VCaP (cell line): ENCODE measurements at regions not wholly inside any gene's neighbourhood (a gene's known extent, or its start where the extent isn't known, plus 50 kb on each side); places are given as distances from the start of the nearest gene placed in this dataset.

Experiments
- H3K27ac ChIP-seq: fragments of 450-650 bp; 2 replicates; pipeline ENCODE4 v1.5.1; 2017
- TF ChIP-seq, protein P1 (sequence below): fragments of 450-650 bp; conservative IDR thresholded peaks from 2 replicates; pipeline ENCODE4 v1.5.1; 2017; ENCODE audit warnings: mild to moderate bottlenecking, moderate library complexity

DNA sequence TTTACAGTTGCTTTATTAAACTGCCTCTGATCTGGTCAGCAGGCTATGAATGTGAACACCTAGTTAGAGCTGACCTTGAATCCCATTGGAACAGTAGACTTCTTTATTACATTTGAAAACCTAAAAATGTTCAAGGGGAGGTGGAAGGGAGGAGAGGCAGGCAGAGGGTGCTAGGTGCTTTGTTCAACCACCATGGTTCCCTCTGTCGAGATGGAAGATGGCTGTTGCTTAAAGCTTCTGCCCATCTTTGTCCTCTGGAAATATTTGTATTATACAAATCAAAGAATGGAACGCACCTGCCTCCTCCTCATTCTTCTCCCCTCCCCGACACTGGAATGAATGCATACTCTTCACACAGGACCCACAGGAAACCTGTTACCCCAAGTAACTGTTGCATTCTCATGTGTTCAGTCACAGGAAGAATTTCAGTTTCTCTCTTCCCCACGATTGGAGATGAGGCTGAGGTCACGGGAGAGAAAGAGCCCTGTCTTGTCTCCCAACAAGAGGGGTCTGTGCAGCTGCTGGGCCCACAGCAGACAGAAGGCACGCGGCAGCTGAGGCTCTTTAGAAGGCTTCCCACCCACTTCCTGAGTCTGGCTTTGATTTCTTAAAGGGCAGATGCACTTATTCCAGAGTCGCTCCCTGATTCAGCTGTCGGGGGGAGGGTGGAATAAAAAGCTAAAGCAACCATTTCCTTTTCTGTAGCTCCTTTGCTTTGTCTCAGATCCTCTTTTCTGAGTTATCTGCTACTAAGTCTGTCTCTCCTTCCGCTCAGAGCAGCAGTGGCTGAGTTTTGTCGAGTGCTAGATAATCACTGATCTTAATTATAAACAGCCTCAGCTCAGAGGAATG lies 217.9 kb upstream of the BTG1 start:
- H3K27ac ChIP-seq, result no peak overlapping the region
- TF ChIP-seq, protein P1, sequence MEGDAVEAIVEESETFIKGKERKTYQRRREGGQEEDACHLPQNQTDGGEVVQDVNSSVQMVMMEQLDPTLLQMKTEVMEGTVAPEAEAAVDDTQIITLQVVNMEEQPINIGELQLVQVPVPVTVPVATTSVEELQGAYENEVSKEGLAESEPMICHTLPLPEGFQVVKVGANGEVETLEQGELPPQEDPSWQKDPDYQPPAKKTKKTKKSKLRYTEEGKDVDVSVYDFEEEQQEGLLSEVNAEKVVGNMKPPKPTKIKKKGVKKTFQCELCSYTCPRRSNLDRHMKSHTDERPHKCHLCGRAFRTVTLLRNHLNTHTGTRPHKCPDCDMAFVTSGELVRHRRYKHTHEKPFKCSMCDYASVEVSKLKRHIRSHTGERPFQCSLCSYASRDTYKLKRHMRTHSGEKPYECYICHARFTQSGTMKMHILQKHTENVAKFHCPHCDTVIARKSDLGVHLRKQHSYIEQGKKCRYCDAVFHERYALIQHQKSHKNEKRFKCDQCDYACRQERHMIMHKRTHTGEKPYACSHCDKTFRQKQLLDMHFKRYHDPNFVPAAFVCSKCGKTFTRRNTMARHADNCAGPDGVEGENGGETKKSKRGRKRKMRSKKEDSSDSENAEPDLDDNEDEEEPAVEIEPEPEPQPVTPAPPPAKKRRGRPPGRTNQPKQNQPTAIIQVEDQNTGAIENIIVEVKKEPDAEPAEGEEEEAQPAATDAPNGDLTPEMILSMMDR, result no peak

DNA sequence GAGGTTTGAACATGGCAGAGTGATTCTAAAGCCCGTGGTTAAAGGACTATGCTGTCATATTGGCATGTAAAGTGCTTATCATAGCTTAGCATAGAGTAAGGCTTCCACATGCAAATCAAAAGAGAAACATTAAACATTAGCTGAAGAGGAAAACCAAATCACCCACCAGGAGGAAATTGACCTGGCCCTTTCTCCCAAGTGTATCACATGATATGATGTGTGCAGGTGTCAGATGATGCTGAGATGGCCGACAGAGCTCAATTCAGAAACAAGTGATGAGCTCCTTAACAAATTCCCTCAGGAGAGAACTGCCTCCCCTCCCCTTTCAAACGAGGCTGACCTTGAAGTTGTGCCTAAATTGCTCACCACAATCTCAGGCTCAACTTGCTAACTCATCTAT lies 217.1 kb upstream of the BTG1 start:
- H3K27ac ChIP-seq, result no peak overlapping the region
- TF ChIP-seq, protein P1, result no peak

DNA sequence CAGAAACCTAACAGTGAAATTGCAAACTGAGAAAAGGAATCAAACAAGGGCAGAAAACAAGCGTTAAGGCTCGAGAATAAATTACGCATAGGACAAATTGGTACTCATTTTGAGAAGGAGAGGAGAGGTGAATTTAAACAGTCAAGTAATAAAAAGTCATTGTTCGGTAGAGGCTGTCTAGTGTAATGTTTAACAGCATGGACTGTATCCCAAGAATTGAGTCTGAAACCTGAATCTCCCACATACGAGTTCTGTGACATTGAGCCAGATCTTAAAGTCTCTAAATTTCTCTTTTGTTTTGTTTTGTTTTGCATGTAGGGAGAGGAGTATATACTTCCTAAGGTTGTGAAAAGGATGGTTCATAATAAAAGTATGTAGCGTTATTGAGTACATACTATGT lies 216.5 kb upstream of the BTG1 start:
- no peak overlapping the region for H3K27ac ChIP-seq
- TF ChIP-seq, protein P1, result no peak

DNA sequence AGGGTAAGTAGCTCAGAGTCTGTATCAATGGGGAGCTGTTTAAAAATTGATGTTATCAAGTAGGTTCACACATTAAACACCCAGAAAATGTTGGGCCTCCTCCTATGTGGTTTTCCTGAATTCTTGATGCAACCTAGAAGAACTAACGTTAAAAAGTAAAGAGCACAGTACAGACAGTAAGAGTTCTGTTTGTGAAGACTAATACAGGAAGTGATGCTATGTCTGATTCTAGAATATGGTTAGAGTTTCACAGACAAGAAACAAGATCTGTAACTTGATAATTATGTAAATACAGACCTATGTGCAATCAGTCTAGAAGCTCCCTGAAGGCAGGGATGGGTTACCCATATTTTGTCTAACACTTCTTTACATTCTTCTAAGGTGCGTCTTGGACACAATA lies 214.9 kb upstream of the BTG1 start:
- TF ChIP-seq, protein P1, result no peak
- H3K27ac ChIP-seq, result no peak overlapping the region

DNA sequence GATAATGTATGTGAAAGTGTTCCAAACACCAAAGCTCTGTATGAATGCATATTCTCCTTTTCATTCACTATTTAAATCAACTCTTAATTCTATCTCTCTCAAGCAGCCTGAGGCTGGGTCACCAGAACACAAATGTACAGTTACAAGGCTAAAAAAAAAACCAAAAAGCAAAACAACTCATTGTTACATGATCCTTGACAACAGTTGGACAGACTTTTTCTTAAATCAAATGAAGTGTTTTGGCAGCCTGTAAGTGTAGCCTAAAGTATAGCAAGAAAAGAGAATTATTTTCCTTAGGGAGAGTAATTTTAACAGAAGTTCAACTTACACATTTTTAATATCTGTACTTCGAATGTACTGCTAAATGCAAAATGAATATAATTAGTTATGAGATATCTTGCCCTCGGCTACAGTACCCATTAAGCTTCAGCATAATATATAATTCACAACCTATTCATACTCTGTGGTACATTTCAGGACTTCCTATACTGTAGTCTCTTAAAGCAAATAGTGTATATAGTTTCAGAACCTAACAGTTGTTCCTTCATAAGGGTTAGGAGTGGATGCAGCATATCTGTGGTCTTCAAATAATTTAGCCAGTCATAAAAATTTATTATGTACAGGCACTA lies 214.0 kb upstream of the BTG1 start:
- no peak overlapping the region for H3K27ac ChIP-seq
- TF ChIP-seq, protein P1, result no peak

DNA sequence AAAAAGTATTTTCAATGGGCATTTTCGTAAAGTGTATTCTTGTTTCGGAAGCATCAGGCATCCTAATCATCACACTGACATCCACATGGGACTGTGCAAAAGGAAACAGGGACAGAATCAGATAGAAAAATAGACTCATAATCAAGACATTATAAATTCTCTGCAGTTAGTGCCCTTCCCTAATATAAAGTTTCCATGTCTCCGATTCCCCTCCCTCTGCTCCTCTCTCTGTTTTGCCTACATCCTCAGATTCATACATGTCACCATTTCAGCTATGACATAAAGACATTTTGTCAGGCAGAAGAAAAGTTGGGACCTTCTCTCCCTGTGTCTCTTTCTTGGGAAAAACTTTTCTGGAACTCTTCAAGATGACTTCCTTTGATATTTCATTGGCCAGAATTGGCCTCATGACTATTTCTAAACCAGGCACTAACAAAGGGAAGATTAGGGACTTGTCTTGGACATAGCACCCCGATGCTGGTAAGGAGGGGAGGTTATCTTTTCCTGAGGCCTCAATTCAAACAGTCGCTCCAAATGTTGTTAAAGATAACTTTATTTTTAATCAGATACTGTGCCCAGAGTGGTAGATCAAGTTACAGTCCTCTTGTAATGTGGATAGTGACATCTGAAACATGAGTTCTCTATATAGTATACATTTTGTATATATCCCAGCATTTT lies 212.1 kb upstream of the BTG1 start:
- TF ChIP-seq, protein P1, result no peak
- H3K27ac ChIP-seq, result no peak overlapping the region

DNA sequence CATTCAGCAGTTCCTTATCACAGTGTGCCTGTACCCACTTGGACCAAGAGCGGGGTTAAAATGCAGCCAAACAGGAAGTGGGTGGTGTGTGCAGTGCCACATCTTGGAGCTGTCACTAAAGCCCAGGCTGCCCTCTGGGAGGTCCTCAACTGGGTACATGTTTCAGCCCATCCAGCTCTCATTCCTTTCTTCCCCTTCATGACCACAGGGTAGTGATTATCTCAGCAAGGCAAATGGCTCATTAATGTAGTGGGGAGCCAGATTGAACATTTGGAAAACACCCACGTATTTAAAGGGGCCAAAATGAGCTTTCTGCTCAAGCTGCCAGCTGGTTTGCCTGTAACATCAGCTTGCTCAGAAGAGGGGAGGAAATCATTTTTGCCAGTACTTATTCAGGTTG lies 210.8 kb upstream of the BTG1 start:
- TF ChIP-seq, protein P1, result no peak
- no peak overlapping the region for H3K27ac ChIP-seq
